IPS-NIHi7 (cell line): ENCODE measurements at regions not wholly inside any gene's neighbourhood (a gene's known extent, or its start where the extent isn't known, plus 50 kb on each side); places are given as distances from the start of the nearest gene placed in this dataset.

Experiments
- DNase-seq: peaks from one replicate; pipeline ENCODE4 v3.0.0; 2012; ENCODE audit warnings: mixed read lengths; ENCODE audit errors: extremely low spot score

DNA sequence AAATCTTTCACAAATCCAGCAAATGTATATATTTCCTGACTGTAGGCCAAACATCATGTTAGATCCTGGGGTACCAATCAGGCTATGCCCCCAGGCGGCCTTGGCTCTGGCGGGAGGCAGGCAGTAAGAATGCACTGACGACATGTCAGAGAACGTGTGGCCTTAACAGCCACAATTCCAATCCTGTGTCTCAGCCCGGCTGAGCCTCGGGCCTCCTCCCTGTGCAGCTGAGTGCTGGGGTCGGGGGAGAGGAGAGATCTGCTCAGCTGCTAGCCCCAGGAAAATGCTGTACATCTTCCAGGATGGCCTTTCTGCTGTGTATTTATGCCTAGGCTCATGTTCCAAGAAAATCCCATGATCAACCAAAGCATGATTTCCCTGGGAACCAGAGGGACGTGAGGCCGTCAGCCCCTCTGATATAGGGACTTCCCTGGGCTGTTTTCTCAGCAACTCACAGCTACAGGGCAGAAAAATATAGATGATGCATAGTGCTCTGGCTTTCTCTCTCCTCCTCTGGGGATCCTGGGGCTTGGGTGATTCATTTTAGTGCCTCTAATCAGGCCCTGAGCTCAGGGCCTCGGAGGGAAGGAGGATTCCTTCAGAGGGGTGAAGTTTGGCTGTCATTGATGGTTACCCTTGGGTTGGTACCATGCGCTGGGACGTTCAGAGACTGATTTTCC is 604.0 kb downstream of the HS3ST4 start:
- no peak for DNase-seq

DNA sequence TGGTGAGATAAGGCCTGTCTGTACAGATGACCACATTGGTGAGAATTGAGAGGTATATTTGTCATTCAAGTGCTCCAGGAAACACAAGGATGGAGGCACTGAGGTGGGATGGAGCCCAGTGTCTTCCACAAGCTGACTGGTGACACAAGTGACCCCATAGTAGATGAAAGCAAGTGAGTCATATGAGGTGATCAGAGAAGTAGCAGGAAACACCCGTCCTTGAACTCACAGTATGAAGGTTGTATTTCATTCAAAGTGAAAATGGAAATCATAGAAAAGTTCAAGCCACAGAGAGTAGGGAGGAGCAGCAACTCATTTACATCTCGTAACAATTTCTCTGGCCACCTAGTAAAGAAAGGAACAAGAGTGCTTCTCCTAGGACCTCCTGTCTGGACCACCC is 609.8 kb downstream of the HS3ST4 start:
- no peak for DNase-seq

DNA sequence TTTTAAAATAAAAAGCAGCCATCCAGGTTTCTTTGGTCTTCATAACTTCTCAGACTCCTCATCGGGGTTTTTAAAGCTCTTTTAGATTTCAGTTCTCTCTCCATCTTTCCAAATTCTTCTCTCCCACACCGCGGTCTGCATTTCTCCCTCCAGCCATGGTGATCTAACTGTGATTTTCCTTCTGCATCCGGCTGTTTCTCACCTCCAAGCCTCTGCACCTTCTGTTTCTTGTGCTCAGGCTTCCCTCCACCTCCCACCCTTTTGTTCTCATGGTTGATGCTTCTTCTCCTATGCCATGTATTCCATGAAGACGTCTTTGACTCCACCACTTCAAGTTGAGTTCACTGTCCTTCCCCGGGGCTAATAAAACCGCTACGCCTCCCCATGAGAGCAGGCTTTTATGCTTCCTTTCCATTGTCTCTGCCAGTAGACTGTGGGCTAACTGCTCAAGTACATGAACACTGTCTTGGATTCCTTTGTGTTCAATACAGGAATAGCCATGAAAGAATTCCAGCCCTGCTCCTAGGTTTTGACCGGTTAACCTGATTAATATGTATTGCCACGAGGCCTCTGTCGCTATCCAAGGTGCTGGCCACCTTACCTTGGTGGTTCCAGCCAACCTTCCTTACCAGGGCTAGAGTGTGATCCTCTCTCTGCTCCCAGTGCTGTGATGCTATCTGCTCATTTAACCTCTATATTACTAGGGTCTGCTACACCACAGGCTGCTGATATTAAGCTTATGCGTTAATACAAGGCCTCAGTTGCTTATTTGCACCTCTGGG is 625.1 kb downstream of the HS3ST4 start:
- peak; percentile 30 for DNase-seq

DNA sequence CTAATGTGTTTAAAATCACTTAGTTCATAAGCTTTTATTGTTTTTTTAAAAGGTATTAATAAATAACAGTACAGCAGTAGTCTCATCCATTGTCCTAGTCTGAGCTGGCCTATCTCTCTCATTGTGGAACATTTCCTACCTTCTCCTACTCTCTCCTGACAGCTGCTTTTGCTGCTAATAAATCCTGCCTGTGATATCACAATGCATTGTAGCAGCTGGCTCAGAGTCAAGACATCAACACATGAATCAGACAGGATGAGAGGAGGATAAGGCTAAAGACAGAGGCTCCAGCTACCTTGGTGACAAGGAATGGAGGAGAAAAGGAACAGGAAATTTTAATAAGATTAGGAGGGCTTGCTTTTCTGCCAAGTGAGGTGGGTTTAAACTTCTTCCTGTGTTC is 626.1 kb downstream of the HS3ST4 start:
- DNase-seq: no peak

DNA sequence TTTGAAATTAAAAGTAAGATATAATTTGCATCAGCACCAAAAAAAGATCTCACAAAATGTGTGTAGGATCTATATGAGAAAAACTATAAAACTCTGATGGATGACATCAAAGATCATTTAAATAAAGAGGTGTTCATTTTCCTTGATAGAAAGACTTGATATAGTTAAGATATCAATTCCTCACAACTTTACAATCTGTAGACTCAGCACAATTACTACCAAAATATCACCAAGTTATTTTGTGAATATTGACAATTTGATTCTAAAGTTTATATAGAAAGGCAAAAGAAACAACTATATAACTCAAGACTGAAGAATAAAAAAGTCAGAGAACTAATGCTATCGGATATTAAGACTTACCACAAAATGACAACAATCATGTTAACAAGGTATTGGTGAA is 638.9 kb downstream of the HS3ST4 start:
- DNase-seq: no peak

DNA sequence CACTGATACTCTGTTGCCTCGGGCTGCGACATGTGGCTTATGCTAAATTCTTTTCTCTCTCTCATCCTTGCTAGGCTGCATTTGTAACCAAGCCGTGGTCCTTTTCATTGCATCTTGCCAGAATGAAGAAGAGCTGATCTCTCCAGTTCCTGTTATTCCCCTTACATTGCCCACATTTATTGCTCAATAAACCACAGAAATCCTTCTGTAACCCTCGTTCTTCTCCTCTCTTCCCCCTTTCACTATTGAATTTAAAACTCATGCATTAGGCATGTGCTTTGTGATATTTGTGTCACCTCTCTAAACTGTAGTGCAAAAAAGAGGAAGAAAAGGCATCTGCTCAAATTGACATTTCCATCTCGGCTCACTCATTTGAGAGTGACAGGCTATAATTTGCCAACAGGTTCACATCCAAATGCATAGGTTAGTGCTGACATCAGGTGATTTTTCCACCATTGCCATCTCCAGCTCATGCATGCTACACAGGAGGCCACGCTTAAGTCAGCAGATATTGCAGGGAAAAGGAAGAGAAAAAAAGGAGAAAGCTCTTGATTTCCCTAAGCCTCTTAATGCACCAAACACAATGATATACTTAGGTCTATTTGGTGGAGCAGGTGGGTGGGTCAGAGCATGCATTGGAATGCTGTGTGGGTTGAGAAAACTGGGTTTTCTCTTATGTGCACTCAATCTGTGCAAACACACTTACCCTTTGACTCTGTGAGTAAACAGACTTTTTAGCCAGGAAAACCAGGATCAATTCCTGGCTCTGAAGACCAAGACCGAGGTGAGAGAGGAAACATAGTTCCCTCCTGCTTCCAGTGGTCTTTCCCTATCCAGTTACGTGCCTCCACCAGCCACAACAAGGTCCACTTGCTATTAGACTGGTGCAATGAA is 642.7 kb downstream of the HS3ST4 start:
- DNase-seq: no peak

DNA sequence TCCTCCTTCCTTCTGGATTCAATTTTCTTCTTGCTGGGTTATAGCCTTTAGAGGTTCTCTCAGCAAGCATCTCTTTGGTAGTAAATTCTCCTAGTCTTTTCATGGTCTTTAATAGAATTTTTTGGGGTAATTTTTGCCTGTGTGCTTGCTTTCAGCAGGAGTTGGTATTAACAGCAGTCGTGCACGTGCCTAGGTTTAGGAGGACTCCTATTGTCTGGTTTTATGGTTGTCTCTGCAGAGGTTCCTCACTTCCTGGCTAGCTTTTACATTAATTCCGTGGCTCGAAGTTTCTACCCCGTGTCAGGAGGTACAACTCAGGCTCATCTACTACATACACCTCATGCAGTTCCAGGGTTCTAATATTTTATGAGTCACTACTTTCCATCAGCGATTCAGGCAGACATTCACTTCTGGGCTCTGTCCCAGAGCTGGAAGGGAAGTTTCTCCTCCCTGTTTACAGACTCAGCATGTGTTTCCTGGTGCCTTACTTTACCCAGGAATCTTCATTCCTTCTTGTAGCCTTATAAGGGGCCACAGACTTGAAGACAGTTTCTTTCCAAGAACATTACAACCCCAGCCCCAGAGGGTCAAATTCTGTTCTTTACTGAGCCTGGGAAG is 643.6 kb downstream of the HS3ST4 start:
- no peak for DNase-seq

DNA sequence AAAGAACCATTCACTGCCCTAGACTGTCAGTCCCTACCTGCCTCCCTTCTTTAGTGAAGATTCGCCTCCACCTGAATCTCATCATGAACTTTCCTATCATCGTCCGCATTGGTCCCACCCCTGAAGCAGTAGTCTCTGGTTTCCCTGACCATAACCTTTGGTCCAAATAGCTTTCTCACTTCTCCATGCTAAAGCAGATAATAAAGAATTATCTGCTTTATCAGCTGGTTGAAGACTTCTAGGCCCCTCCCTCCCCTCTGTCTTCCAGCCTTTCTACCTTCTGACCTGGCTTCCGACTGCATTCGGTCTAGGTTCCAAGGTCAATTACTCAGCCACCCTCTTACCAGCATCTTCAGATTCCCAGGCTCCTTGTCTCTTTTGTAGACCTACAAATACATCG is 650.9 kb downstream of the HS3ST4 start:
- DNase-seq: no peak

DNA sequence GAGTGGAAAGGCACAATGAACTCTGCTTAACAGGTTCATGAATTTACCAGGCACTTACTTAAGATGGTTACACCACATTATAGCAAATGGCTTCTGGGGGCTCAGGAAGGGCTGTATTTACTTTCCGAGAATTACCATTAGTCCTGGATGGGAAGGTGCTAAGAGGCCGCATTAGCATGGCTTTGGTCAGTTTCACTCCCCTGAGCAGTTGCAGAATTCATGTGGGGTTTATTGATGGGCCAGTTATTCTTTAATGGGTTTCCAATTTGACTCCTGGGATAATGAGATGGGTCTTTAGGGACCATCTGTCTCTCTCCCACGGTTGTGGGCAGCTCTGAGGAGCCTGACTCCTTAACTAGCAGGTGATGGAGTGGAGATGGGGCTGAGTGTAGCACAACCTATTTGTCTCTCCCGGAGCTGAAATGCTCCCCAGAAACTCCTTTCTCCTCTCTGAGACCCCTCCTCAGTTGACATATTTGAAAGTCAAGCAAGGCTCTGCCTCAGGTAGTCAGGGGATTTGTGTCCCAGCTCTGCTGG is 652.5 kb downstream of the HS3ST4 start:
- no peak for DNase-seq

DNA sequence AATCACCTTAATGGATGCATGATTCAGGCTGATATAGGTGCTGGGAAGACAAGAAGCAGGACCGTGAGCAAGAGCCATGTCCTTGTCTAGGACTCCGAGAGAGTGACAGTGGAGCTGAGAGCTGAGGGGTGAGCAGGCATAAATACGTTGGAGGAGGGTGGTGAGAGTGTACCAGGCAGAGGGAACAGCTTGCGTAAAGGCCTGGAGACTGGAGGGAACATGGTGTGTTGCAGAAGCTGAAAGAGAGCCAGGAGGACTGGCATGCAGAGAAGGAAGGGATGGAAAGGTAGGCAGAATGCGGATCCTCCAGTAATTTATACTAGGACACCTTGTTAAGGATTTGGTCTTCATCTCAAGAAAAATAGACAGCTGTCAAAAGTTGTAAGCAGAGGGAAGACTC is 653.2 kb downstream of the HS3ST4 start:
- no peak for DNase-seq

DNA sequence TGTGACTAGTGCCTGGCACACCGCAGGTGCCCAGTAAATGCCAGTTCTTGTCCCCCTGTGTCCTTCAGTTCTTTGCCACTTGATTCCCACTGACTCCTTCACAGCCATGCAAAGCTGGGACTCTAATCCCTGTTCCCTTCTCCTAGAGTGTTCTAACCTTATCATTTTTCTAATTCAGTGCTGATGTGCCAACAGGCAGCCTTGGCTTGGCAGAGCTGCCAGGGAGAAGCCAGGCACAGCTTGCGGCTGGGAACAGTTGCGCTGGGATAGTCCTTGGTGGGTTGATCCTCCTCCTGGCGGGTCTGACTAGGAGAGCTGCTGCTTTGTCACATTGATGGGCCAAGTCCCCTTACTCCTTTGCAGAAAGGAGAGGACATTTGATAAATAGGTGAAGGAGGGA is 654.2 kb downstream of the HS3ST4 start:
- no peak for DNase-seq

DNA sequence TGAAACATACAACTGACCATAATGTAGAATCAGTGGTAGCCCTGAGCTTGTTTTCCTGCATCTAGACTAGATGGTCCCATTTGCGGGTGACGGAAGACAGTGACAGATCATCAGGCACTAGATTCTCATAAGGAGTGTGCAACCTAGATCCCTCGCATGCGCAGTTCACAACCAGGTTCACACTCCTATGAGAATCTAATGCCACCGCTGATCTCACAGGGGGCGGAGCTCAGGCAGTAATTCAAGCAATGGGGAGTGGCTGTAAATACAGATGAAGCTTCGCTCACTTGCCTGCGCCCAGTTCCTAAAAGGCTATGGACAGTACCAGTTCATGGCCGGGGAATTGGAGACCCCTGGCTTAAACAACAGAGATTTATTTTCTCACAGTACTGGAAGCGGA is 656.3 kb downstream of the HS3ST4 start:
- no peak for DNase-seq

DNA sequence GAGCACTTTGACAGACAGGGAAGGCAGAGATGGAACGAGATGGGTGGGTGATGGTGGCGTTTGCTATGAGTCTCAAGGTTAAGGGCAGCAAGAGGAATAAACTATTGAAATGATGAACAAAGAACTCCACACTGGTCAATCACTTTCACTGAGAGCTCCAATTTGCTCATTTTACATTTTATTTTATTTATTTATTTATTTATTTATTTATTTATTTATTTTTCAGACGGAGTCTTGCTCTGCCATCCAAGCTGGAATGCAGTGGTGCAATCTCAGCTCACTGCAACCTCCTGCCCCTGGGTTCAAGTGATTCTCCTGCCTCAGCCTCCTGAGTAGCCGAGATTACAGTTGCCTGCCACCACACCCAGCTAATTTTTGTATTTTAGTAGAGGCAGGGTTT is 669.1 kb downstream of the HS3ST4 start:
- no peak for DNase-seq

DNA sequence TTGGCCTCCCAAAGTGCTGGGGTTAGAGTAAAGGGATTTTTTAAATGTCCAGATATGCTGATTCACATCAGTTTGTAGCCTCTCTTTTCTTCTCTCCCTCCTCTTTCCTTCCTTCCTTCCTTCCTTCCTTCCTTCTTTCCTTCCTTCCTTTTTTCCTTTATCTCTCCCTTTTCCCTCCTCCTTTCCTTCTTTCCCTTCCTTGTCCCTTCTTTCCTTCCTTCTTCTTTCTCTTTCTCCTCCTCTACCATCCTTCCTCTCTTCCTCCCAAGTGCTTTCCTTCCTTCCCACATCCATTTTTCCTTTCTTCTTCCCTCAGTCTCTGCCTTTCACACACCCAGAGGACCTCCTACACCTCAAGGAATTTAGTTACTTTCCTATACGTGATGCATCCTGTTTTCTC is 671.8 kb downstream of the HS3ST4 start:
- no peak for DNase-seq

DNA sequence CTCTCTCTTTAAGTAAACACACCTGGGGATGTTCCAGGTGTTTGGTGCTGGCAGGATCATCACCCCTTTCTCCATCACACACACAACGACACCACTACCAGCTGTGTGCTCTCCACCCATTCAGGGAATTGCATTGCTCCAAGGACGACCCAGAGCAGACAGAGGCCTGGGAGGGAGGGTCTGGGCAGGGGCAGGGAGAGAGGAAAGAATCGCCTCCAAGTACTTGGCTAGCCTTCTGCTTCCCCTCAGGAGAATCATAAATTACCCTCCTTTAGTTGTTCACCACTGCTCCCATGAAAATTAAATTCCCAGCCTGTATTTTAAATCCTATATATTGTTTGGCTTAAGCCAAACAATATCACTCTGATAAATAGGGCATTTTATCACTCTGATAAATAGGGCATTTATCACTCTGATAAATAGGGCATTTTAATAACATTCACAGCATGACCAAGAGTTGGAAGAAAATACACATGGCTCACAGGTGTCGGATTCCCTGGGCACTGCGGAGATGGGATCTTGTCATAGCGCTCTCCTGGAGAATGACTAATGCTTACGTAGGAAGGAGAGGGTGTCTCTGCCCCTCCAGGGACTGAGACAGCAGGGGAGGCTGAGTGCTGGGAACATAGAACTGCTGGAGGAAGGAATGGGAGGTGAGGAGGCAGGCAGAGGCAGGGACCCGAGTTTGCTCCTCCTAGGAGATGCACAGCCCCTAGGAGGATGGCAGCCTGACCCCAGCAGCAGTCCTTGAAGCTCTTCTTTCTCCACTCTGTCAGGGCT is 673.6 kb downstream of the HS3ST4 start:
- peak; percentile 16 for DNase-seq

DNA sequence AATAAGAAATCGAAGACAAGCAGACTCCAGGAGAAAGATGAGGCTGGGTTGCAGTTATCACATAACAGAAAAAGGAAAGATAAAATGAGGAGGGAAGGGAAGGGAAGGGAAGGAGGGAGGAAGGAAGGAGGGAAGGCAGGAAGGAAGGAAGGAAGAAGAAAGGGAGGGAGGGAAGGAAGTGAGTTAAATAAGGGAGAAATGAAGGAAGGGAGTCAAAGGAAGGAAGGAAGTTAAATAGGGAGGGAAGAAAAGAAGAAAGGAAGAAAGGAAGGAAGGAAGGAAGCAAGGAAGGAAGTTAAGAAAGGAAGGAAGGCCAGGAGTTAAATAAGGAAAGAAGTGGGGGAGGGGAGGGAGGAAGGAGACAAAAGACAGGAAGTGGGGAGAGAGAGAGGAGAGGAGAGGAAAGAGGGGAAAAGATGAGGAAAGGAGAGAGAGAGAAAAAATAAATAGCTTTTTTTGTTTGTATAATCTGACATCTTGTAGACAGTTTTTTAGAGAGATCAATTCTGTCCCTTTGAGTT is 679.6 kb downstream of the HS3ST4 start:
- DNase-seq: no peak

DNA sequence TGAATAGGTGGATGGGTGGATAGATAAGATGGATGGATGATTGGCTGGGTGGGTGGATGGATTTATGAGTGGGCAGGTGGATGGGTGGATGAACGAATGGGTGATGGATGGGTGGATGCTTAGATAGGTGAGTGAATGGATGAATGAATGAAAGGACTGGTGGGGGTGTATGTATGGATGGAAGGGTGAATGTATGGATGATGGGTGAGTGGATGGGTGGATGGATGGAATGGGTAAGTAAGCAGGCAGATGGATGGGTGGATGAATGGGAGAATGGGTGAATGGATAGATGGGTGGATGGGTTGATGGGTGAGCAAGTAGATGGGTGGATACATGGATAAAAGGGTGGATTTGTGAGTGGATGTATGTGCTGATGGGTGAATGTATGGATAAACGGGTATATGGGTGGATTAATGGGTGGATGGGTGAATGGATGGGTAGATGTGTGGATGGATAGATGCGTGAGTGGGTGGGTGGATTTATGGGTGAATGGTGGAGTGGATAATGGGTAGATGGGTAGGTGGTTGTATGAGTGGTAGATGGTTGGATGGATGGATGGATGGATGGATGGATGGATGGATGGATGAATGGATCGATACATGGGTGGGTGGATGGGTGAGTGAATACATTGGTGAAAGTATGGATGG is 682.6 kb downstream of the HS3ST4 start:
- no peak for DNase-seq

DNA sequence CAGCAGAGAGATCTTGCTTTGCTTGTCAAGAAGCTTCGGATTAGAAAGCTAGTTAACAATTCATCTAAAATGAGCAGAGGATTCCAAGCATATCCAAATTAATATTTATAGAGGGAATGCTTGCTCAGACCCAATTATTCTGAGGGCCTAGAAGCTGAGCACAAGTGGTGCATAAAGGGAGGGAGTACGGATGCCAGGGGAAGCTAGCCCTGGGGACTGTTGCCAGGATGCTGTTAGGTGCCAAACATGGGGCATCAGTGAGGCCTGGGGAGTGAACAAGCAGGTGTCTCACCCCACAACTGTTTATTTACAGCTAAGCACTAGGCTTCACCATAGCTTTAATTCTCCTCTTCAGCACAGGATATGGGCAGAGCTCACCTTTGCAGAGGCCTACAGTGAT is 684.1 kb upstream of the C16orf82 start:
- DNase-seq: no peak

DNA sequence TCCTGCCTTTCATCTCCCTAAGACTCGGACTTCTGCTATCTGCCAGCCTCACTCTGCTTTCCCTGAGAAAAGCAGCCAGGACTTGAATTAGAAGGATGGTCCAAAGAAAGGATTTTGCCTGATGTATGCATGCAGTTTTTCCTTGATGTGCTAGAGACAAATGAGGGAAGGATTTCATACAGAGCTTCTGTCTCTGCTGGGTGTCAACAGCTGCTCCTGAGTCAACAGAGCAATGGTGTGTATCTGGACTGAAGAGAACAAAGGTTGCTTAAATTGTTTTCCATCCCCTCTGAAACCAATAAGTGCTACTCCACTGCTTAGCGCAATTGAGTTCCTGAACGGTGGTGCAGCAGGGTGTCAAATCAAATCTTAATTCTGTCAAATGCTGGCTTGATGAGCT is 680.6 kb upstream of the C16orf82 start:
- no peak for DNase-seq

DNA sequence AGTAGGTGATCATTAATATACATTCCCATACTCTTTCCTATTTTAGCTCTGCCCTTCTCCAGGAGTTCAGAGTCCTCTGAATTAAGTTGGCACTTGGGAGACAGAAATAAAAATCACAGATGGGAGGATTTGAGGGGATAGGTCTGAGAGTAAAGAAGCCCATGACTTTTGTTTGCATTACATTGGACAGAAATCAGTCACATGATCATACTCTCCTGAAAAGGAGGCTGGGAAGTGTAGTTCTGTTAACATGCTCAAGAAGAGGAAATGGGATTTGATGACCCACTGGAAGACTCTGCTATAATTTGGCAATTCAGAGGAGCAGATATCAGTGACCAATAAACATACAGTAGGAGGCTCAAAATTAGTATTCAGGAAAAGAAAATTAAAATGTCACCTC is 674.9 kb upstream of the C16orf82 start:
- no peak for DNase-seq
